ENCODE measurements at regions not wholly inside any gene's neighbourhood (a gene's known extent, or its start where the extent isn't known, plus 50 kb on each side); places are given as distances from the start of the nearest gene placed in this dataset.

DNA sequence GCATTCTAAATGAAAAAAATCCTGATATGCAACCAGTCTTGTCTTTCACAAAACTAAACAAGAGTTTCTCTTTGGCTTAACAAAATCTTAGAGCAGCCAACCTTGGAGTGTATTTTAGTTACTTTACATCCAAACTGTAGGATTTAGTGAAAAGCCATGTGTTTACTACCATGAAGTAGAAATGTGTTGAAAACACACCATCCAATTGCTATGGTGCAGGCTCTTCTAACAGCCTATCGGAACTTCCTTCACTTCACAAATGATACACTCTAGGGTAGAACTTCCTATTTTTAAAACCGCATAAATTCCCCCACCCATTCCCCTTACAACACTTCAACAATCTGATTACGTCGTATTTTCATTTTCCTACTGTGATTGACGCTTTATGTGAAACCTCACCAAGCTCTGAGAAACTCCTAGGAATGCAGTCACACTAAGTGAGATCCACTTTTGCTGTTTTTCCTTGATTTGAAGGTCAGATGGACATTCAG lies 74.4 kb upstream of the MAP4K4 start:
- H3K27me3 ChIP-seq (ENCODE audit: control insufficient read depth in 2 of 2, insufficient read depth in 2 of 2, low read length in 2 of 2) = no peaks in the 10 kb centered on the region
- H3K9ac ChIP-seq (replicated peaks; ENCODE audit: extremely low read depth, insufficient read depth, low read length) = no peak overlapping the region
- no peaks in the 10 kb centered on the region for H3K36me3 ChIP-seq (ENCODE audit: control insufficient read depth in 2 of 2, extremely low read depth in 1 of 2, insufficient read depth in 2 of 2, low read length in 2 of 2)
- no peak for FAIRE-seq
- POLR2A ChIA-PET = no interaction called here
- dilution Hi-C loops (cut with MboI; ENCODE audit: extremely low pct_ligation_motif_present, low sequenced_read_pairs) = no loop called here
- H3K4me3 ChIP-seq (replicated peaks in 1 of 3; ENCODE audit: insufficient read depth in 1 of 3, low read depth in 1 of 3, low read length in 3 of 3) = no peak overlapping the region
- DNase-seq (ENCODE audit: low read depth, low spot score) = no peak
- no peaks in the 10 kb centered on the region for H3K9me3 ChIP-seq (replicated peaks; ENCODE audit: control insufficient read depth, insufficient read depth, low read length)
- no peak overlapping the region for H3K27ac ChIP-seq (ENCODE audit: insufficient read depth, low read depth, low read length)
- intact Hi-C loops (cut with micrococcal nuclease) = no loop called here
- no peak overlapping the region for H2AFZ ChIP-seq (ENCODE audit: low read depth, low read length)
- no TSS peak for BruUV-seq (replicated peaks)
- H3K4me2 ChIP-seq (ENCODE audit: insufficient read depth, low read length) = no peak overlapping the region
- peaks cover 7% of the 10 kb centered on the region for H3K4me1 ChIP-seq (ENCODE audit: control insufficient read depth, extremely low read depth, insufficient read depth, low read length)
- CTCF ChIA-PET = no interaction called here
- TF ChIP-seq EZH2 (IDR thresholded peaks at IDR 0.05; ENCODE audit: borderline replicate concordance, low read depth, low read length, severe bottlenecking) = no peak
- no peak for TF ChIP-seq GATA2 (IDR thresholded peaks at IDR 0.05; ENCODE audit: insufficient read depth, insufficient read length, low read depth, low read length)
- no peak for TF ChIP-seq JUN (IDR thresholded peaks at IDR 0.05; ENCODE audit: borderline replicate concordance, insufficient read depth, insufficient read length, low read depth)
- TF ChIP-seq POLR2A (IDR thresholded peaks at IDR 0.05; ENCODE audit: low read depth, low read length) = no peak
- no peak for TF ChIP-seq FOS (IDR thresholded peaks at IDR 0.05; ENCODE audit: borderline replicate concordance, insufficient read depth, low read length)
- TF ChIP-seq, protein P1, sequence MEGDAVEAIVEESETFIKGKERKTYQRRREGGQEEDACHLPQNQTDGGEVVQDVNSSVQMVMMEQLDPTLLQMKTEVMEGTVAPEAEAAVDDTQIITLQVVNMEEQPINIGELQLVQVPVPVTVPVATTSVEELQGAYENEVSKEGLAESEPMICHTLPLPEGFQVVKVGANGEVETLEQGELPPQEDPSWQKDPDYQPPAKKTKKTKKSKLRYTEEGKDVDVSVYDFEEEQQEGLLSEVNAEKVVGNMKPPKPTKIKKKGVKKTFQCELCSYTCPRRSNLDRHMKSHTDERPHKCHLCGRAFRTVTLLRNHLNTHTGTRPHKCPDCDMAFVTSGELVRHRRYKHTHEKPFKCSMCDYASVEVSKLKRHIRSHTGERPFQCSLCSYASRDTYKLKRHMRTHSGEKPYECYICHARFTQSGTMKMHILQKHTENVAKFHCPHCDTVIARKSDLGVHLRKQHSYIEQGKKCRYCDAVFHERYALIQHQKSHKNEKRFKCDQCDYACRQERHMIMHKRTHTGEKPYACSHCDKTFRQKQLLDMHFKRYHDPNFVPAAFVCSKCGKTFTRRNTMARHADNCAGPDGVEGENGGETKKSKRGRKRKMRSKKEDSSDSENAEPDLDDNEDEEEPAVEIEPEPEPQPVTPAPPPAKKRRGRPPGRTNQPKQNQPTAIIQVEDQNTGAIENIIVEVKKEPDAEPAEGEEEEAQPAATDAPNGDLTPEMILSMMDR (IDR thresholded peaks at IDR 0.05; ENCODE audit: extremely low read depth in 1 of 2, insufficient read depth in 1 of 2, low read depth in 1 of 2, low read length in 2 of 2) = no peak
- TF ChIP-seq POLR2AphosphoS5 (IDR thresholded peaks at IDR 0.05; ENCODE audit: insufficient read depth, low read depth, low read length) = no peak
- TF ChIP-seq MYC (IDR thresholded peaks at IDR 0.05; ENCODE audit: low read depth, low read length) = no peak
- TF ChIP-seq, protein P2, sequence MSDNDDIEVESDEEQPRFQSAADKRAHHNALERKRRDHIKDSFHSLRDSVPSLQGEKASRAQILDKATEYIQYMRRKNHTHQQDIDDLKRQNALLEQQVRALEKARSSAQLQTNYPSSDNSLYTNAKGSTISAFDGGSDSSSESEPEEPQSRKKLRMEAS (IDR thresholded peaks at IDR 0.05; ENCODE audit: insufficient read depth, insufficient read length) = no peak
- no peaks in the 10 kb centered on the region for H3K79me2 ChIP-seq (ENCODE audit: control insufficient read depth, insufficient read depth, low read length)
- no peaks in the 10 kb centered on the region for H3K9me1 ChIP-seq (replicated peaks; ENCODE audit: control insufficient read depth, extremely low read depth, insufficient read depth, low read length)
- no peaks in the 10 kb centered on the region for H4K20me1 ChIP-seq (replicated peaks; ENCODE audit: control insufficient read depth, extremely low read depth, insufficient read depth, low read length)
